SHP77 (cell line): ENCODE measurements at regions not wholly inside any gene's neighbourhood (a gene's known extent, or its start where the extent isn't known, plus 50 kb on each side); places are given as distances from the start of the nearest gene placed in this dataset.

Experiments
- DNase-seq, 2 experiments: peaks; one replicate each; lab custom pipeline; 2025; lab: John Stamatoyannopoulos, UW

DNA sequence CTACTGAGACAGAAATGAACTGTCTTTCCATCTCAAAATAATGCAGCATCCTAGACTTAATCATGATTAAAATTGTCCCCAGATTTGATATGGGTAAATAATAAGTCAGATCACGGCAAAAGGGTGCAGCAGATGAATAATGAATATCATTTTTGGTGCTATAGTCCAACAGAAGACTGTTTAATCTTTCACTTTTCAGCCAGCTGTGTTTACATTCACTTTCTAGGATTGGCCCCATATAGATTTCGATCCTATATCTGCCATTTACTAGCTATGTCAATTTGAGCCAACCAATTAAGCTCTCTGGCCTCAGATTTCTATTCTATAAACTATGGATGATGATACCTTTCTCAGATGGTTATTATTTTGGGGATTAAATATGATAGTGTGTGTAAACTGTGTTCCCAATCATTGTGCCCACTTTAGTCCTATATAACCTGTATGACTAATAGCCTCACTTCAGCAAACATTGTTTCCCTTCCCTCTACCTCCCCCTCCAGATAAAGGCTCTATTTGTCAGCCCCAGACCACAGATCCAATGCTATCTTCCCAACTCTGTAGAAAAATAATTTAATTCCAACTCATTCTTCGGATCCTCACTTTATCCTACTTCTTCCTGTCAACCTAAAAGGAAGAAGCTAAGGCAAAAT is 53.6 kb upstream of the NT5E start:
- DNase-seq: no peak

DNA sequence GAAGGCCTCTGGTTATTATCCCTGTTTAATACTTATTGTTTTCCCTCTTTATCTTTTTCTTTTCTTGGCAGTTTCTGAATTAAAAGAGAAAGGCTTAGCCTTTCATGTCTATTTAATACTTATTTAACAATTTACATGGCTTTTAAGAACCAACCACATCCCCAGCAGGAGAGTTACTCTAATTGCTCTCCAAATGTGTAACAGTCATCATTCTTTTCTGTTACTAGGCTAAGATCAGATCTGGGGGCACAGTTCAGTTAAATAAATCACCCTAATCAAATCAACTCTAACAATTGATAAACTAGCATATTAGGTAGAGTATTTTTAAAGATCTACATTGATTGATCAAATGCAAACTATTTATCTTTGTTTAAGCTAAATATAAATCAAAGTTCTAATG is 54.1 kb upstream of the NT5E start:
- DNase-seq: no peak

DNA sequence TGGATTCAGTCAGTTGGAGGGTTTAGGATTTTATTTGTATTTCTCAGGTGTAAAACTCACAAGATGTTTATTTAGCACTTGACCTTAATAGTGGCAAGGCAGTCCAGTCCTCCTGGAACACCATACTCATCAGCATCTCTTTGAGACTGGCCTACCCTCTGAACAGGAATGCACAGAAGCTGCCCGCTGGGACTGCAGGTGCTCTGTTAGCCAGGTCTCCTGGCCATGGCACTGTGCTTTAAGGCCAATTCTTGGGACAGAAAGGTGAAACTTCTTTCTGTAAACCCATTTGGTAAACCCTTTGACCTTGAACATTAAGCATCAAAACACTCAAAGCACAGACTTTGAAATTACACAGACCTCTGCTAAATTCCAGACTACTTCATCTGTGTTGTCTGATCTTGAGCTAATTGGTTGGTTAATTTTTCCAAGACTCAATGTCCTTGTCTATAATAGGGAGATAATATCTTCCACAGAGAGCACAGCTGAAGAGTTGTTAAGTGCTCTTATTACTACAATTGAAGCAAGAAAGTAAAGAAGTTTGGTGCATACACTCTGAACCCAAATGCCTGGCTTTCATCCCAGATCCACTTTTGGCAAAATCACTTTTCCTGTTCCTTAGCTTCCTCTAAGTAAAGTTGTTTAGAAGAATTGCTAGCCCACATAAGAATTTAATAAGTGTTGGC is 54.9 kb upstream of the NT5E start:
- no peak for DNase-seq

DNA sequence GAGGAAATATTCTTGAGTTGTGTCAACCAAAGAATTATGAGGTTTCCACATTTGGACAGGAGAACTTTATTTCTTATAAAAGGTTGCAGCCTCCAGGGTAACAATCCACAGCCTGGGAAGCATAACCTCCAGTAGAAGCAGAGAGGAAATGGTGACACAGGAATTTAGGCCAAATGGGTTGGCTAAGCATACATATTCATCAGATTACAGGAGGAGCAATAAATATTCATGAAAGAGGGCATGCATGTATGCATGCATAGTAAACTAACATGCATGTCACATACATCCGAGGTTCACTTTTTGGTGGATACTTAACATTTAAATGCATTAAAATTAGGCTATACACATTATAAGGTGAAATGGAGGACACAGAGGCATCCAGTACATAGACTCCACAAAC is 55.7 kb upstream of the NT5E start:
- DNase-seq: no peak

- DNase-seq: no peak
These were observed 57.5 kb upstream of the NT5E start for GRCh38 chr6:85392379-85392778.

GRCh38 chr6:85390775-85391174 is 59.1 kb upstream of the NT5E start:
- DNase-seq: no peak

- no peak for DNase-seq
These were observed 59.7 kb upstream of the NT5E start for GRCh38 chr6:85390105-85390728.

GRCh38 chr6:85389151-85389797 is 60.6 kb upstream of the NT5E start:
- no peak for DNase-seq

DNA sequence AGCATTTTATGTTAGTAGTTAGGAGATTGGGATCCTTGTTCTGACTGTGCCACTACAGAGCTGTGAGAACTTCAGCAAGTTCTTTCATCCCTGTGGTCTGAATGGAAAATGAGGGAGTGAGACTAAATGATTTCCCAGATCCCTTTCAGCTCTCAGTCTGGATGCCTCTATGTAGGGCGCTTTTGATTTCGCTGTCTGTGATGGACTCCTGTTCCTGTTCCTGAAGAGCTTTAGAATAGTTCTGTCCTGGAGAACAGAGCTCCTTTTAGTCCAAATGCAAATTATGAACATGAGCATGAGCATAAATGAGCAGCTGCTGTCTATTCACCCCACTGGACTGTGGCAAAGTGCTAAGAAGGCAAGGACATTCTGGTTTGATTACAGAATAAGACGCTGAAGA is 61.4 kb upstream of the NT5E start:
- no peak for DNase-seq

DNA sequence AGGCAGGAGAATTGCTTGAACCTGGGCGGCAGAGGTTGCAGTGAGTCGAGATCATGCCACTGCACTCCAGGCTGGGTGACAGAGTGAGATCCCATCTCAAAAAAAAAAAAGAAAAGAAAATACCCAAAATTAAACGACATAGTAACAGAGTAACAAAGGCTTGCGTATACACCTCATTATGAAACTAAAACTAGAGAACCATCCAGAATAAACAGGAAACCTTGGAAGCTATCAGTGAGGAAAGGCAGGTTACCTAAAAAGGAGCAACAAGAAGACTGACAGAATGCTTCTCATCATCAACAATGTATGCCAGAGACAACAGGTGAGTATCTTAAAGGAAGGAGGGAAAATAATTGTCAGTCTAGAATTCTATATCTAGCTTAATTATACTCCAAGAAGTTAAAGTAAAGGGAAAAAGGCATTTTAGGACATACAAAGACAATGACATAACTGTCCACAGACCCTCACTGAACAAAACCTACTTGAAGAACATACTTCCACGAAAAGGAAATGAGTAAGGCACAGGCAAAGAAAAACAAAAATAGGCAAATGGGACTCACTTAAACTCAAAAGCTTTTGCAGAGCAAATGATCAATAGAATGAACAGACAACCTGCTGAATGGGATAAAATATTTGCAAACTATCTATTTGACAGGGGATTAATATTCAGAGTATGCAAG is 64.1 kb upstream of the NT5E start:
- DNase-seq: no peak

DNA sequence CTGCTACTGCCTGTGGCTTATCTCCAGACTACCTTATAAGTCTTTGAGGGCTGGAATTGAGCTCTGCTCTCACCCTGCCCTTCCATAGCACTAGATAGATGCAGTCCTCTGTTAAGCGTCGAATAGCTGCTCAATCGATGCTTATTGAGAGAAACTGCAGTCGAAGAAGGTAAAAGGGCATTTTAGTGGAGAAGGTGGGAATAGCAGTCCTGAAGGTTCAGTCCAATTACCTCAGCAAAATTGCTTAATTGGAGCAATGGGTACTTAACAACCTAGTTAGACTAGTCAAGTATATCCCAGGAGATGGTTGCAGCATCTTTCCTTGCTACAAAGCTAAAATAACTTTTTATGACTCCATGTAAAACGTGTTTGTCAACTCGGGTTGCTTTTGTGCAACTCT is 66.8 kb upstream of the NT5E start:
- DNase-seq: no peak

DNA sequence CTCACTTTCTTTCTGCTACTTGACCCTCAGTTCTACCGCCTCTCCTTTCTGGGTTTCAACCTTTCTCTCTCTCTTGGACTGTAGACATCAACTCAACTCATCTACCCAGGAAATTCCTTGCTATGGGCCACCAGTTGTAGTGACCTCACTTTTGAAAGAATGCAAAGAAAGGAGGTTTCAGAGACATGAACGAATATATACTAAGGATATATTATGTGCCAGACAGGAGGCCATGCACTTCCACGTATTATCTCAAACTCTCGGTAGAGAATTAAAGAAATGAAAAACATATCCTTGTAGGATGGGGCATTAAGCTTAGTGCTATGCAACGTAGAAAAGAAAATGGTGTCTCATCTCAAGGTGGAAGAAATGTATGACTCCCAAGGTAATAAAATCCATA is 67.3 kb upstream of the NT5E start:
- no peak for DNase-seq

DNA sequence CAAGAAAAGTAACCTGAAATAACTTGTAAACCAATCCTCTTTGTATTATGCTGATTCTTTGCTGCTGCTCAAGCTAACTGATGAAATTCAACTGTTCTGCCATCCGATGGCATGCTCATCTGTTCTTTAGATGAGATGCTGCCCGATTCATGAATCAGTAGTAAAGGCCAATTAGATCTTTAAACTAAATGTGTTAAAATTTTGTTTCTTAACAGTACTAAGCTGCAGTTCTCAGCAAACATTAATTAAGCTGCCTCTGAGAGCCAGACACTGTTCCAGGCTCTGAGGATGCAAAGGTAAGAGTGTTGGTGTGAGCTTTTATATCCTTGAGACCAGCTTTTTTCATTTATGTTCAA is 77.0 kb upstream of the NT5E start:
- no peak for DNase-seq

GRCh38 chr6:85372188-85372914 is 77.5 kb upstream of the NT5E start:
- no peak for DNase-seq

DNA sequence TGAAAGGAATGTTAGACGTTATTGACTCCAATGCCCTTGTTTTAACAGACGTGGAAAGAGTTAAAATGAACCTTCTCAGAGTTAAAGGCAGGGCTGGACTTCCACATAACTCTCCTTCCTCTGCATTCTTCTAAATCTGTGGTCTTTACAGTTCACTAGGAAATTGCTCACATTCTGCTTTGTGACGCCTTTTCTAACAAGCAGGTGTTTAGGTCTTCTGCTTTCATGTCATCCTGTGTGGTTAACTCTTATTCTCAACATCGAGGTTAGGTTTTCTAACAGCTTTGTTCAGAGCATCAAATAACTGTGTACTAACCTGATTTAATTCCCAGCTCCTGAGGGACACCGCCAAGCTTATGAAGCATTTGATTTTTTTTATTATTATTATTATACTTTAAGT is 81.3 kb upstream of the NT5E start:
- DNase-seq: no peak

DNA sequence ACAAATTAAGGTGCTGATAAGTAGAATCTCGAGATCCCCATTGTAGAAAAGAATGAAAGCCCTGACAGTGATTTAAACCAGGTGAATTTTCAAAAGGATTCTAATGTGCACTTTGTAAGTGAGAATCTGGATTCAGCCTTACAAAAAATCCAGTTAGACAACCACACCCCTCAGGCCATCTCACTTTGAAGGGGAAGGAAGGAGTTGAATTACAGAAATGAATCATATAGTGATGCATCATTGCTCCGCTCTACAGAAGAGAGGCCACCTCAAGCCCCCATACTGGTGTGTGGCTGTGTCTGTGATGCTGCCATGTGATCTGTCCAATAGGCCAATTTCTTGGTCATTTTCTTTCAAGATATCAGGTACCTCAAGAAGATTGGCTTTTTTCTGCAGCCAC is 85.5 kb upstream of the NT5E start:
- DNase-seq: no peak

- no peak for DNase-seq
These were observed 86.0 kb upstream of the NT5E start for GRCh38 chr6:85363870-85364269.

GRCh38 chr6:85362652-85363310 is 87.1 kb upstream of the NT5E start:
- no peak for DNase-seq

DNA sequence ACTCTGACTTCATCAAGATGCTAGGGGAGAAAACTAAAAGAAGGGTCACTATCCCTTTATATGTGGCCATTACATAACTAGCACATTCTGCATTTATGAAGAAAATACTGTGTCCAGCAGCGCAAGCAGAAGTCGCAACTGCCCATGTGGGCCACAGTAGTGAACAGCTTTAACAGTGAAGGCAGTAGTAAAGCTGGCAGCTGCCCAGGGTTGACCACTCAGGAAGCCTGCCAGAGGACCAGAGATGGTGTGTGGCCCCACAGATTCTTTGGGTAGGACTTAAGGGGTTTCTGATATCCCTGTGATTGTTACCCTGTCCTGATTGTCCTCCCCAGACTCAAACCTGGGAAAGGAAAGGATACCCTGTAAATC is 88.3 kb upstream of the NT5E start:
- DNase-seq: no peak

GRCh38 chr6:85360794-85361642 is 88.9 kb upstream of the NT5E start:
- no peak for DNase-seq

- no peak for DNase-seq
These were observed 92.2 kb upstream of the NT5E start for GRCh38 chr6:85357651-85358050.
